NAMALWA (cell line): ENCODE measurements at regions not wholly inside any gene's neighbourhood (a gene's known extent, or its start where the extent isn't known, plus 50 kb on each side); places are given as distances from the start of the nearest gene placed in this dataset.
"Not testable (repeated sequence)": the region's sequence is repeated elsewhere in the genome, so short reads cannot be mapped to it uniquely, and the experiment has no call there.

Source experiments
- DNase-seq: peaks from one replicate; pipeline ENCODE4 v3.0.0-alpha.2; 2015; ENCODE audit warnings: low spot score

- DNase-seq: no peak
Measured at GRCh38 chr6:139711804-139712585, 337.5 kb upstream of the CITED2 start.

GRCh38 chr6:139710556-139710955, 336.1 kb upstream of the CITED2 start:
- no peak for DNase-seq

- no peak for DNase-seq
Measured at GRCh38 chr6:139708337-139709199, 334.1 kb upstream of the CITED2 start.

- DNase-seq: no peak
Measured at GRCh38 chr6:139706912-139707311, 332.5 kb upstream of the CITED2 start.

GRCh38 chr6:139705284-139705683, 330.8 kb upstream of the CITED2 start:
- DNase-seq: no peak

- no peak for DNase-seq
Measured at GRCh38 chr6:139703780-139704179, 329.3 kb upstream of the CITED2 start.

- no peak for DNase-seq
Measured at GRCh38 chr6:139702706-139703105, 328.3 kb upstream of the CITED2 start.

GRCh38 chr6:139701695-139702094, 327.2 kb upstream of the CITED2 start:
- DNase-seq: no peak

- DNase-seq: no peak
Measured at GRCh38 chr6:139701003-139701402, 326.6 kb upstream of the CITED2 start.

GRCh38 chr6:139699911-139700310, 325.5 kb upstream of the CITED2 start:
- DNase-seq: no peak

GRCh38 chr6:139699335-139699734, 324.9 kb upstream of the CITED2 start:
- DNase-seq: no peak

- no peak for DNase-seq
Measured at GRCh38 chr6:139698526-139699176, 324.2 kb upstream of the CITED2 start.

GRCh38 chr6:139697856-139698255, 323.4 kb upstream of the CITED2 start:
- DNase-seq: not testable (repeated sequence)

- not testable (repeated sequence) for DNase-seq
Measured at GRCh38 chr6:139696991-139697390, 322.5 kb upstream of the CITED2 start.

- DNase-seq: no peak
Measured at GRCh38 chr6:139695361-139695760, 320.9 kb upstream of the CITED2 start.

- DNase-seq: no peak
Measured at GRCh38 chr6:139693735-139694134, 319.3 kb upstream of the CITED2 start.

- DNase-seq: no peak
Measured at GRCh38 chr6:139690007-139690406, 315.6 kb upstream of the CITED2 start.

- no peak for DNase-seq
Measured at GRCh38 chr6:139687055-139687454, 312.6 kb upstream of the CITED2 start.

GRCh38 chr6:139686308-139686707, 311.9 kb upstream of the CITED2 start:
- DNase-seq: no peak

- DNase-seq: no peak
Measured at GRCh38 chr6:139685009-139685408, 310.6 kb upstream of the CITED2 start.

- DNase-seq: no peak
Measured at GRCh38 chr6:139680819-139681218, 306.4 kb upstream of the CITED2 start.

- no peak for DNase-seq
Measured at GRCh38 chr6:139679516-139680179, 305.2 kb upstream of the CITED2 start.
